Suppressor macrophage treated with lipopolysaccharide for 4 hours (primary cell): ENCODE measurements at regions not wholly inside any gene's neighbourhood (a gene's known extent, or its start where the extent isn't known, plus 50 kb on each side); places are given as distances from the start of the nearest gene placed in this dataset.
A peak's percentile ranks its signal among the peaks of the same experiment; 100 is the strongest.
"Not testable (repeated sequence)": the region's sequence is repeated elsewhere in the genome, so short reads cannot be mapped to it uniquely, and the experiment has no call there.

Experiments used
- DNase-seq: peaks from one replicate; pipeline ENCODE4 v3.0.0-alpha.2; 2020

- DNase-seq: no peak
These were observed 144.2 kb upstream of the RAPGEF2 start for GRCh38 chr4:158958489-158959270.

GRCh38 chr4:158962393-158962792 lies 140.5 kb upstream of the RAPGEF2 start:
- no peak for DNase-seq

- DNase-seq: not testable (repeated sequence)
These were observed 139.6 kb upstream of the RAPGEF2 start for GRCh38 chr4:158963282-158963681.

- peak; percentile 24 for DNase-seq
These were observed 138.7 kb upstream of the RAPGEF2 start for GRCh38 chr4:158964114-158964727.

- no peak for DNase-seq
These were observed 138.2 kb upstream of the RAPGEF2 start for GRCh38 chr4:158964728-158965124.

- DNase-seq: no peak
These were observed 137.7 kb upstream of the RAPGEF2 start for GRCh38 chr4:158965226-158965625.

GRCh38 chr4:158966091-158966490 lies 136.8 kb upstream of the RAPGEF2 start:
- no peak for DNase-seq

GRCh38 chr4:158968961-158969360 lies 133.9 kb upstream of the RAPGEF2 start:
- DNase-seq: no peak

GRCh38 chr4:158970812-158971211 lies 132.1 kb upstream of the RAPGEF2 start:
- DNase-seq: no peak

- not testable (repeated sequence) for DNase-seq
These were observed 128.4 kb upstream of the RAPGEF2 start for GRCh38 chr4:158974438-158974837.

- DNase-seq: not testable (repeated sequence)
These were observed 122.2 kb upstream of the RAPGEF2 start for GRCh38 chr4:158980711-158981110.

- DNase-seq: no peak
These were observed 111.2 kb upstream of the RAPGEF2 start for GRCh38 chr4:158991534-158992155.

- DNase-seq: peak; percentile 48
These were observed 109.0 kb upstream of the RAPGEF2 start for GRCh38 chr4:158993891-158994290.

GRCh38 chr4:158995040-158995439 lies 107.8 kb upstream of the RAPGEF2 start:
- DNase-seq: no peak

- DNase-seq: no peak
These were observed 106.9 kb upstream of the RAPGEF2 start for GRCh38 chr4:158995965-158996364.

- peak; percentile 70 for DNase-seq
These were observed 106.2 kb upstream of the RAPGEF2 start for GRCh38 chr4:158996669-158997074.

- no peak for DNase-seq
These were observed 105.1 kb upstream of the RAPGEF2 start for GRCh38 chr4:158997660-158998349.

- DNase-seq: no peak
These were observed 104.3 kb upstream of the RAPGEF2 start for GRCh38 chr4:158998624-158999023.

- DNase-seq: no peak
These were observed 103.7 kb upstream of the RAPGEF2 start for GRCh38 chr4:158999166-158999682.

- DNase-seq: no peak
These were observed 103.0 kb upstream of the RAPGEF2 start for GRCh38 chr4:158999849-159000248.

GRCh38 chr4:159002950-159003349 lies 99.9 kb upstream of the RAPGEF2 start:
- DNase-seq: no peak

- peak; percentile 3 for DNase-seq
These were observed 99.2 kb upstream of the RAPGEF2 start for GRCh38 chr4:159003420-159004253.
